Hepatocyte (in vitro differentiated cells): ENCODE measurements at regions not wholly inside any gene's neighbourhood (a gene's known extent, or its start where the extent isn't known, plus 50 kb on each side); places are given as distances from the start of the nearest gene placed in this dataset.

Experiments
- CTCF ChIP-seq: fragments of 200-600 bp; sonication (generic); IDR thresholded peaks from 2 replicates; pipeline ENCODE4 v1.5.1; 2016; ENCODE audit warnings: antibody characterized with exemption, mild to moderate bottlenecking; ENCODE audit not compliant: poor library complexity
- EZH2 ChIP-seq: fragments of 200-600 bp; sonication (generic); IDR thresholded peaks from 2 replicates; pipeline ENCODE4 v1.6.1; 2016; ENCODE audit warnings: antibody characterized with exemption, mild to moderate bottlenecking, borderline replicate concordance
- EZH2phosphoT487 ChIP-seq: fragments of 200-600 bp; sonication (generic); IDR thresholded peaks from one replicate; pipeline ENCODE4 v1.6.1; 2018; ENCODE audit warnings: antibody characterized with exemption, mild to moderate bottlenecking, low read depth, moderate library complexity; ENCODE audit not compliant: unreplicated experiment, severe bottlenecking

- no peak for TF ChIP-seq EZH2
- TF ChIP-seq EZH2phosphoT487, result no peak
- no peak for TF ChIP-seq CTCF
These were observed 645.0 kb downstream of the C12orf50 start for GRCh38 chr12:87384226-87384625.
